ENCODE measurements at regions not wholly inside any gene's neighbourhood (a gene's known extent, or its start where the extent isn't known, plus 50 kb on each side); places are given as distances from the start of the nearest gene placed in this dataset.

- no peak overlapping the region for H3K23ac ChIP-seq (ENCODE audit: insufficient read length)
- no peak overlapping the region for H2BK12ac ChIP-seq (ENCODE audit: low read depth, low read length)
- ChIA-PET CTCF (ENCODE audit: partially characterized antibody) (interaction anchor here (1.2 to 1.9 kb wide), 4 partner anchors 12 to 432 kb away, joined by 3 to 12 read pairs (median 4); no protein-coding TSS in a partner anchor), POLR2A (ENCODE audit: partially characterized antibody) (no interaction called here)
- no peak overlapping the region for H2BK20ac ChIP-seq (ENCODE audit: low read length)
- no peak overlapping the region for H3K27ac ChIP-seq (ENCODE audit: low read depth, low read length)
- no peak overlapping the region for H3K4me2 ChIP-seq (ENCODE audit: insufficient read depth in 1 of 2, low read depth in 2 of 2, low read length in 2 of 2)
- H4K5ac ChIP-seq (ENCODE audit: insufficient read length, low read depth, low read length), result no peak overlapping the region
- no peak overlapping the region for H3K18ac ChIP-seq (ENCODE audit: extremely low read depth, low read length)
- TF ChIP-seq MAFK (IDR thresholded peaks at IDR 0.05; ENCODE audit: low read depth, low read length) (no peak), SIN3A (conservative IDR thresholded peaks at IDR 0.05 in 1 of 2, IDR thresholded peaks at IDR 0.05 in 1 of 2; ENCODE audit: low read depth in 1 of 2, low read length in 2 of 2) (no peak), RNF2 (IDR thresholded peaks at IDR 0.05; ENCODE audit: borderline replicate concordance, low read depth, low read length, missing control alignments, poor library complexity, severe bottlenecking) (no peak), POU5F1 (IDR thresholded peaks at IDR 0.05; ENCODE audit: low read depth, low read length) (no peak), SAP30 (IDR thresholded peaks at IDR 0.05; ENCODE audit: insufficient read depth, insufficient replicate concordance, low read length) (no peak), TCF12 (IDR thresholded peaks at IDR 0.05; ENCODE audit: low read depth, low read length) (no peak), TBP (IDR thresholded peaks at IDR 0.05; ENCODE audit: low read depth, low read length) (no peak), TAF7 (optimal IDR thresholded peaks at IDR 0.05; ENCODE audit: borderline replicate concordance, low read depth, low read length) (no peak), EZH2 (IDR thresholded peaks at IDR 0.05; ENCODE audit: low read depth, low read length, severe bottlenecking) (no peak)
- no peaks in the 10 kb centered on the region for H4K20me1 ChIP-seq (replicated peaks in 1 of 2; ENCODE audit: control insufficient read depth in 1 of 2, insufficient read depth in 2 of 2, low read length in 2 of 2)
- H3K56ac ChIP-seq (replicated peaks; ENCODE audit: insufficient read length, low read depth, low read length), result no peak overlapping the region
- H3K14ac ChIP-seq (ENCODE audit: insufficient read length), result no peak overlapping the region
- no peak overlapping the region for H4K8ac ChIP-seq (ENCODE audit: extremely low read depth, insufficient read depth, low read length)
- H3K9me3 ChIP-seq (ENCODE audit: insufficient read depth in 2 of 2, low read depth in 1 of 2, low read length in 1 of 2), result no peaks in the 10 kb centered on the region
- no peak overlapping the region for H3K9ac ChIP-seq (replicated peaks in 1 of 4; ENCODE audit: extremely low read depth in 1 of 4, low read depth in 3 of 4, low read length in 3 of 4)
- 91% methylated on average over 3 of the region's 3 CpGs; no CpG with 5 or more reads in 1 of the 2 experiments for WGBS, 2 experiments (ENCODE audit: extremely low coverage in 1 of 2, insufficient coverage in 1 of 2, insufficient read length in 1 of 2, insufficient replicate concordance in 2 of 2, low coverage in 1 of 2, low lambda C conversion rate in 2 of 2, missing lambda C conversion rate in 1 of 2)
- no peak overlapping the region for H4K91ac ChIP-seq (replicated peaks; ENCODE audit: insufficient read length, low read length)
- no peaks in the 10 kb centered on the region for H3K36me3 ChIP-seq (ENCODE audit: control insufficient read depth in 2 of 4, insufficient read depth in 4 of 4, low read length in 3 of 4)
- H3K79me1 ChIP-seq (ENCODE audit: low read depth, low read length), result no peaks in the 10 kb centered on the region
- H2BK15ac ChIP-seq (ENCODE audit: low read length), result no peak overlapping the region
- no peaks in the 10 kb centered on the region for H3K27me3 ChIP-seq (replicated peaks in 1 of 4; ENCODE audit: control insufficient read depth in 3 of 4, extremely low read depth in 1 of 4, insufficient read depth in 3 of 4, low read length in 3 of 4)
- no peak overlapping the region for H2BK5ac ChIP-seq (ENCODE audit: low read depth, low read length)
- no peaks in the 10 kb centered on the region for H3K79me2 ChIP-seq (ENCODE audit: control insufficient read depth in 1 of 2, insufficient read depth in 2 of 2, low read length in 2 of 2)
- H2AK5ac ChIP-seq (ENCODE audit: low read depth, low read length), result no peak overlapping the region
- no peak overlapping the region for H3K4me3 ChIP-seq (ENCODE audit: extremely low read depth in 1 of 4, insufficient read depth in 2 of 4, low read depth in 3 of 4, low read length in 4 of 4)
- no peaks in the 10 kb centered on the region for H3K23me2 ChIP-seq (ENCODE audit: low read depth, low read length)
- no peaks in the 10 kb centered on the region for H3K4me1 ChIP-seq (replicated peaks in 1 of 4; ENCODE audit: control insufficient read depth in 3 of 4, insufficient read depth in 4 of 4, low read length in 3 of 4)
- FAIRE-seq, result no peak
- H3K4ac ChIP-seq (replicated peaks; ENCODE audit: insufficient read length, low read depth, low read length), result no peak overlapping the region
- no peak overlapping the region for H2AFZ ChIP-seq (ENCODE audit: low read length)
- no peak overlapping the region for H2BK120ac ChIP-seq (replicated peaks; ENCODE audit: low read depth, low read length)
- DNase-seq (ENCODE audit: low read depth in 1 of 2, low spot score in 2 of 2), result no peak
Observed at GRCh38 chr11:95584180-95584579, 205.4 kb downstream of the FAM76B start.
